ENCODE measurements at regions not wholly inside any gene's neighbourhood (a gene's known extent, or its start where the extent isn't known, plus 50 kb on each side); places are given as distances from the start of the nearest gene placed in this dataset.

- TF ChIP-seq, protein P1, sequence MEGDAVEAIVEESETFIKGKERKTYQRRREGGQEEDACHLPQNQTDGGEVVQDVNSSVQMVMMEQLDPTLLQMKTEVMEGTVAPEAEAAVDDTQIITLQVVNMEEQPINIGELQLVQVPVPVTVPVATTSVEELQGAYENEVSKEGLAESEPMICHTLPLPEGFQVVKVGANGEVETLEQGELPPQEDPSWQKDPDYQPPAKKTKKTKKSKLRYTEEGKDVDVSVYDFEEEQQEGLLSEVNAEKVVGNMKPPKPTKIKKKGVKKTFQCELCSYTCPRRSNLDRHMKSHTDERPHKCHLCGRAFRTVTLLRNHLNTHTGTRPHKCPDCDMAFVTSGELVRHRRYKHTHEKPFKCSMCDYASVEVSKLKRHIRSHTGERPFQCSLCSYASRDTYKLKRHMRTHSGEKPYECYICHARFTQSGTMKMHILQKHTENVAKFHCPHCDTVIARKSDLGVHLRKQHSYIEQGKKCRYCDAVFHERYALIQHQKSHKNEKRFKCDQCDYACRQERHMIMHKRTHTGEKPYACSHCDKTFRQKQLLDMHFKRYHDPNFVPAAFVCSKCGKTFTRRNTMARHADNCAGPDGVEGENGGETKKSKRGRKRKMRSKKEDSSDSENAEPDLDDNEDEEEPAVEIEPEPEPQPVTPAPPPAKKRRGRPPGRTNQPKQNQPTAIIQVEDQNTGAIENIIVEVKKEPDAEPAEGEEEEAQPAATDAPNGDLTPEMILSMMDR (conservative IDR thresholded peaks at IDR 0.05) = no peak
- H3K4me3 Mint-ChIP-seq = no peak overlapping the region
- no peaks in the 10 kb centered on the region for H3K4me1 Mint-ChIP-seq (ENCODE audit: unreplicated experiment)
Measured at GRCh38 chr12:33323823-33324222, 115.8 kb downstream of the SYT10 start.

DNA sequence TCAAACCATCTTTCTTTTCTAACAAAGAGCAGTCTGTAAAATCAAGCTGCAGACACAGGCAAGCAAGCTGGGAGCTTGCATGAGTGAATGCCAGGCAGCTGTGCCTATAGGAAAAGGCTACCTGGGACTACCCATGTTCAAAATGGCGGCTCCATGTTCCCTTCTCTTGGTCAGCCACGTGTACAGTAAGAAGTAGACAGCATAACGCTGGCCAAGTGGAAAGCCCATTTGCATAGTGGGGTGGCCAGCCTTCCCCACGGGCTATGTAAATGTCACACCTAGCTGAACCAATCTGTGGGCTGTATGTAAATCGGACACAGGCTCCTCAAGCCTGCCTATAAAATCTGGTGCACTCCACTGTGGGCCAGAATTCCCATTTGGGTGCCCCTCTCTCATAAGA, 117.1 kb downstream of the SYT10 start:
- no peak overlapping the region for H3K4me3 Mint-ChIP-seq
- H3K27me3 Mint-ChIP-seq = no peaks in the 10 kb centered on the region
- H3K36me3 Mint-ChIP-seq = no peaks in the 10 kb centered on the region
- H3K4me1 Mint-ChIP-seq (ENCODE audit: unreplicated experiment) = no peaks in the 10 kb centered on the region
- TF ChIP-seq, protein P1 (conservative IDR thresholded peaks at IDR 0.05) = no peak
- H3K27ac Mint-ChIP-seq = no peak overlapping the region
- no peaks in the 10 kb centered on the region for H3K9me3 Mint-ChIP-seq
- DNase-seq (ENCODE audit: extremely low spot score, unreplicated experiment) = no peak

More at GRCh38 chr12:33323823-33324222, 115.8 kb downstream of the SYT10 start:
- DNase-seq (ENCODE audit: extremely low spot score, unreplicated experiment) = no peak
- H3K36me3 Mint-ChIP-seq = no peaks in the 10 kb centered on the region
- no peaks in the 10 kb centered on the region for H3K9me3 Mint-ChIP-seq
- no peak overlapping the region for H3K27ac Mint-ChIP-seq
- H3K27me3 Mint-ChIP-seq = no peaks in the 10 kb centered on the region

DNA sequence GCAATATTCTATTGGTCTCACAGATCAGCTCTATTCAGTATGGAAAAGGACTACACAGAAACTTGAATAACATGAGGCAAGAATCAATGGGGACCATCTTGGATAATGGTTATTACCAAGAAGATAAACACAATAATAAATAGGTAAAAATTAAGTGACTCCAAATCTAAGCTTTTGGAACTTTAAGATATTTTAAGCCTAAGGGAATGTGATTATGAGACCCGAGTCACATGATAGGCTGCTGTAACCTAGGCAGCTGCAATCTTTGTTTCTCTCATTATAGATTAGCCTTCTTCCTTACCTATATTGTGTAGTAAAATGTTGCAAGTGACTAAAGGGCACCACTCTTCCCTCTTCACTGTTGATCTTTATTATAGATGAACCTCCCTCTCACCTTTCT, 121.9 kb downstream of the SYT10 start:
- no peaks in the 10 kb centered on the region for H3K9me3 Mint-ChIP-seq
- no peak overlapping the region for H3K27ac Mint-ChIP-seq
- H3K4me3 Mint-ChIP-seq = no peak overlapping the region
- H3K36me3 Mint-ChIP-seq = no peaks in the 10 kb centered on the region
- no peaks in the 10 kb centered on the region for H3K27me3 Mint-ChIP-seq
- DNase-seq (ENCODE audit: extremely low spot score, unreplicated experiment) = no peak
- TF ChIP-seq, protein P1 (conservative IDR thresholded peaks at IDR 0.05) = no peak
- no peaks in the 10 kb centered on the region for H3K4me1 Mint-ChIP-seq (ENCODE audit: unreplicated experiment)

DNA sequence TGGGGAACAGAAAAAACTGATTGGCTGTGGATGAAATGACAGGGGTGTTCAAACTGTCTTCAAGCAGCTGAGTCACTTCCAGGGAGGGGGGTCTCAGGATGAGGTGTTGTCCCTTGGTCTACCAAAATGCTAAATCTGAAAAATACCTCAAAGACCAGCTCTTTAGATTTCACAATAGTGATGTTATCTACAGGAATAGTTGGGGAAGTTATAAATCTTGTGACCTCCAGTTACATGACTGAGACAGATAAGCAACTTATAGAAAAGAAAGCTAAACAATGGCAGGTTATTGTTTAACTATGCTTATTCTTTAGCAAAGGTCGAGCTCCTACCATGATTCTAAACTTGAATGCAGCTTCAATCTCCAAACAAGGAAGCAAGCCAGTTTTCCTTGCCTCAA, 125.4 kb downstream of the SYT10 start:
- no peak overlapping the region for H3K27ac Mint-ChIP-seq
- TF ChIP-seq, protein P1 (conservative IDR thresholded peaks at IDR 0.05) = no peak
- H3K4me3 Mint-ChIP-seq = no peak overlapping the region
- DNase-seq (ENCODE audit: extremely low spot score, unreplicated experiment) = no peak
- H3K36me3 Mint-ChIP-seq = no peaks in the 10 kb centered on the region
- no peaks in the 10 kb centered on the region for H3K27me3 Mint-ChIP-seq
- H3K9me3 Mint-ChIP-seq = no peaks in the 10 kb centered on the region
- H3K4me1 Mint-ChIP-seq (ENCODE audit: unreplicated experiment) = no peaks in the 10 kb centered on the region

DNA sequence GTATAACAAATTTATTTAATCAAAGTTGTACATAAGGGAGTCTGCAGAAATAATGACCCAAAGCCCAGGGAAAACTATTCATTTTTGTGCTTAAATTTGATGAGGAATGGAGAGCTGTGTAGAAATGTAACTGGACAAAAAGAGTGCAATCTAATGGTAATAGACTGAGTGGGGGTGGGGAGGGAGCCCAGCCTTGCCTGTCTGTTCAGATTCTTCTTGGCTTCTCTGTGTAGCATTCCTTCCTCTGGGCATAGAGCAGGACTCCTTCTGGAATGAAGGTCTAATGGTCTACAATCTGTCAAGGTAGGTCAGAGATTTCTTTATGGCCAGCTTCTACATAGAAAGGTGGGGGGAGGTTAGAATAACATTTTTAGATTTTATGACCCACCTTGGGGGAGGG, 126.1 kb downstream of the SYT10 start:
- H3K4me1 Mint-ChIP-seq (ENCODE audit: unreplicated experiment) = no peaks in the 10 kb centered on the region
- no peaks in the 10 kb centered on the region for H3K27me3 Mint-ChIP-seq
- H3K36me3 Mint-ChIP-seq = no peaks in the 10 kb centered on the region
- no peak overlapping the region for H3K4me3 Mint-ChIP-seq
- DNase-seq (ENCODE audit: extremely low spot score, unreplicated experiment) = no peak
- no peaks in the 10 kb centered on the region for H3K9me3 Mint-ChIP-seq
- TF ChIP-seq, protein P1 (conservative IDR thresholded peaks at IDR 0.05) = no peak
- no peak overlapping the region for H3K27ac Mint-ChIP-seq

DNA sequence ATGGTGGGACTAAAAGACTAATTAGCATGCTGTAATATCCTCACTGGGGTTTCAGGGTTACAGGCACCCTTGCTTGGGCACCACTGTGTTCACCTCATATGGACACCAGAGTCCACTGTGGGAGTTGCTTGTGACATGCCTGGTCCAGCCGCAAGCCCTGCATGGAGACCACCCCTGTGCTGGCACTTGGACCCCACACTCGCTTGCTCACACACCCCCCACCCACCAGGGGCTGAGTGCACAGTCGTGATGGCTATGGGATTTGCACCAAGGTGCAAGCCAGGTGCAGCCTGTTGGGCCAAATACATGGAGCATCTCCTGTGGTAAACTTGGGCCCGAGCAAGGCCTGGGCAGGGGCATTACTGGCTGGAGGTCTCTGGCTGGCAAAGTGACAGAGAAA, 129.1 kb downstream of the SYT10 start:
- no peak overlapping the region for H3K4me3 Mint-ChIP-seq
- no peak overlapping the region for H3K27ac Mint-ChIP-seq
- TF ChIP-seq, protein P1 (conservative IDR thresholded peaks at IDR 0.05) = no peak

More for the DNA sequence above, 129.1 kb downstream of the SYT10 start:
- Mint-ChIP-seq H3K27me3 (no peaks in the 10 kb centered on the region), H3K9me3 (no peaks in the 10 kb centered on the region), H3K36me3 (no peaks in the 10 kb centered on the region), H3K4me1 (ENCODE audit: unreplicated experiment) (no peaks in the 10 kb centered on the region)
- no peak for DNase-seq (ENCODE audit: extremely low spot score, unreplicated experiment)

Data from type B pancreatic cell (in vitro differentiated cells).